ENCODE measurements at regions not wholly inside any gene's neighbourhood (a gene's known extent, or its start where the extent isn't known, plus 50 kb on each side); places are given as distances from the start of the nearest gene placed in this dataset.

- H3K9me2 ChIP-seq (ENCODE audit: insufficient read depth, low read length), result no peaks in the 10 kb centered on the region
- no peaks in the 10 kb centered on the region for H3K9me3 ChIP-seq (ENCODE audit: low read length)
- no peak overlapping the region for H3K27ac ChIP-seq (ENCODE audit: low read length)
- H3K4me3 ChIP-seq (ENCODE audit: low read length), result no peak overlapping the region
- no peaks in the 10 kb centered on the region for H3F3A ChIP-seq (ENCODE audit: insufficient read depth, low read length, poor library complexity, severe bottlenecking)
- no peaks in the 10 kb centered on the region for H4K20me1 ChIP-seq (ENCODE audit: insufficient read depth)
- no peak overlapping the region for H2AFZ ChIP-seq (ENCODE audit: low read depth, low read length)
- no peaks in the 10 kb centered on the region for H3K36me3 ChIP-seq (ENCODE audit: insufficient read depth, low read length)
- H3K9ac ChIP-seq (ENCODE audit: low read length), result no peak overlapping the region
- H3K4me2 ChIP-seq (ENCODE audit: low read length), result no peak overlapping the region
- no peaks in the 10 kb centered on the region for H3K27me3 ChIP-seq (ENCODE audit: insufficient read depth, low read depth, low read length)
- TF ChIP-seq POLR2AphosphoS5 (IDR thresholded peaks at IDR 0.05) (no peak), EP300 (conservative IDR thresholded peaks at IDR 0.05; ENCODE audit: poor library complexity, severe bottlenecking) (no peak), SMC3 (conservative IDR thresholded peaks at IDR 0.05; ENCODE audit: poor library complexity) (no peak)
- no peaks in the 10 kb centered on the region for H3K79me2 ChIP-seq (replicated peaks; ENCODE audit: insufficient read depth, low read length)
Measured at GRCh38 chr3:157586293-157586692, 83.1 kb upstream of the VEPH1 start.

GRCh38 chr3:157585386-157585785 lies 82.2 kb upstream of the VEPH1 start:
- no peak overlapping the region for H3K9ac ChIP-seq (ENCODE audit: low read length)
- no peak overlapping the region for H3K4me3 ChIP-seq (ENCODE audit: low read length)
- no peak overlapping the region for H2AFZ ChIP-seq (ENCODE audit: low read depth, low read length)
- no peaks in the 10 kb centered on the region for H3K36me3 ChIP-seq (ENCODE audit: insufficient read depth, low read length)
- TF ChIP-seq SMC3 (conservative IDR thresholded peaks at IDR 0.05; ENCODE audit: poor library complexity), result no peak
- TF ChIP-seq RAD21 (conservative IDR thresholded peaks at IDR 0.05), result no peak
- no peak for TF ChIP-seq EZH2 (IDR thresholded peaks at IDR 0.05; ENCODE audit: borderline replicate concordance, insufficient read depth, low read length, poor library complexity, severe bottlenecking)
- TF ChIP-seq POLR2AphosphoS5 (IDR thresholded peaks at IDR 0.05), result no peak
- TF ChIP-seq TAF1 (IDR thresholded peaks at IDR 0.05; ENCODE audit: low read depth), result no peak
- no peak for TF ChIP-seq REST (IDR thresholded peaks at IDR 0.05; ENCODE audit: borderline replicate concordance)
- TF ChIP-seq, protein P1, sequence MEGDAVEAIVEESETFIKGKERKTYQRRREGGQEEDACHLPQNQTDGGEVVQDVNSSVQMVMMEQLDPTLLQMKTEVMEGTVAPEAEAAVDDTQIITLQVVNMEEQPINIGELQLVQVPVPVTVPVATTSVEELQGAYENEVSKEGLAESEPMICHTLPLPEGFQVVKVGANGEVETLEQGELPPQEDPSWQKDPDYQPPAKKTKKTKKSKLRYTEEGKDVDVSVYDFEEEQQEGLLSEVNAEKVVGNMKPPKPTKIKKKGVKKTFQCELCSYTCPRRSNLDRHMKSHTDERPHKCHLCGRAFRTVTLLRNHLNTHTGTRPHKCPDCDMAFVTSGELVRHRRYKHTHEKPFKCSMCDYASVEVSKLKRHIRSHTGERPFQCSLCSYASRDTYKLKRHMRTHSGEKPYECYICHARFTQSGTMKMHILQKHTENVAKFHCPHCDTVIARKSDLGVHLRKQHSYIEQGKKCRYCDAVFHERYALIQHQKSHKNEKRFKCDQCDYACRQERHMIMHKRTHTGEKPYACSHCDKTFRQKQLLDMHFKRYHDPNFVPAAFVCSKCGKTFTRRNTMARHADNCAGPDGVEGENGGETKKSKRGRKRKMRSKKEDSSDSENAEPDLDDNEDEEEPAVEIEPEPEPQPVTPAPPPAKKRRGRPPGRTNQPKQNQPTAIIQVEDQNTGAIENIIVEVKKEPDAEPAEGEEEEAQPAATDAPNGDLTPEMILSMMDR (IDR thresholded peaks at IDR 0.05; ENCODE audit: poor library complexity, severe bottlenecking), result no peak
- no peak for TF ChIP-seq EP300 (conservative IDR thresholded peaks at IDR 0.05; ENCODE audit: poor library complexity, severe bottlenecking)
- no peak for TF ChIP-seq MXI1 (conservative IDR thresholded peaks at IDR 0.05; ENCODE audit: poor library complexity, severe bottlenecking)
- H3K27me3 ChIP-seq (ENCODE audit: insufficient read depth, low read depth, low read length), result no peaks in the 10 kb centered on the region
- no peaks in the 10 kb centered on the region for H3K9me3 ChIP-seq (ENCODE audit: low read length)
- H3K9me2 ChIP-seq (ENCODE audit: insufficient read depth, low read length), result no peaks in the 10 kb centered on the region
- H3K79me2 ChIP-seq (replicated peaks; ENCODE audit: insufficient read depth, low read length), result no peaks in the 10 kb centered on the region
- H3K4me2 ChIP-seq (ENCODE audit: low read length), result no peak overlapping the region
- no peaks in the 10 kb centered on the region for H4K20me1 ChIP-seq (ENCODE audit: insufficient read depth)
- no peaks in the 10 kb centered on the region for H3F3A ChIP-seq (ENCODE audit: insufficient read depth, low read length, poor library complexity, severe bottlenecking)
- H3K27ac ChIP-seq (ENCODE audit: low read length), result no peak overlapping the region

DNA sequence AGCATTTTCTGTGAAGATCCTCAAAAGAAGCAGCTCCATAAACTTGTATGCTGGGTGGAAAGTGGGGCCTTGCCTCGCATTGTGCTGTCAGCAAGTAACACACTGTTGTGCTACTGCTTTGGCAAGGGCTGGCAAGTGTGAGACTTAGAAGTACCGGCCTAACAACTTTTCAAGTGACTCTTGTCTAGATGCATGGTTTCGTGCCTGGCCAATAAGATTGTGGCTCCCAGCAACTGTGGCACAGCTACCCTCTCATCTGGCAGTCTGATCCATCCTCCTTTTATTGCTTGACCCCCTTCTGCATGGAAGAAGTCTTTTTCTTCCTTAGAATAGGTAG lies 79.4 kb upstream of the VEPH1 start:
- Histone ChIP-seq H3K36me3 (ENCODE audit: insufficient read depth, low read length) (no peaks in the 10 kb centered on the region), H3K27me3 (ENCODE audit: insufficient read depth, low read depth, low read length) (no peaks in the 10 kb centered on the region), H3K9me2 (ENCODE audit: insufficient read depth, low read length) (no peaks in the 10 kb centered on the region), H3K9me3 (ENCODE audit: low read length) (no peaks in the 10 kb centered on the region), H3K9ac (ENCODE audit: low read length) (no peak overlapping the region), H3K79me2 (replicated peaks; ENCODE audit: insufficient read depth, low read length) (no peaks in the 10 kb centered on the region), H2AFZ (ENCODE audit: low read depth, low read length) (no peak overlapping the region), H3K4me2 (ENCODE audit: low read length) (no peak overlapping the region), H3K27ac (ENCODE audit: low read length) (no peak overlapping the region), H3K4me3 (ENCODE audit: low read length) (no peak overlapping the region), H4K20me1 (ENCODE audit: insufficient read depth) (no peaks in the 10 kb centered on the region), H3F3A (ENCODE audit: insufficient read depth, low read length, poor library complexity, severe bottlenecking) (no peaks in the 10 kb centered on the region)
- TF ChIP-seq REST (IDR thresholded peaks at IDR 0.05; ENCODE audit: borderline replicate concordance), result no peak
- TF ChIP-seq EP300 (conservative IDR thresholded peaks at IDR 0.05; ENCODE audit: poor library complexity, severe bottlenecking), result no peak
- TF ChIP-seq SMC3 (conservative IDR thresholded peaks at IDR 0.05; ENCODE audit: poor library complexity), result no peak
- no peak for TF ChIP-seq MXI1 (conservative IDR thresholded peaks at IDR 0.05; ENCODE audit: poor library complexity, severe bottlenecking)
- TF ChIP-seq, protein P1 (IDR thresholded peaks at IDR 0.05; ENCODE audit: poor library complexity, severe bottlenecking), result no peak
- TF ChIP-seq TAF1 (IDR thresholded peaks at IDR 0.05; ENCODE audit: low read depth), result no peak
